Esophagus squamous epithelium (tissue), 5 donors: ENCODE measurements at regions not wholly inside any gene's neighbourhood (a gene's known extent, or its start where the extent isn't known, plus 50 kb on each side); places are given as distances from the start of the nearest gene placed in this dataset.

ENCODE experiments used
- DNase-seq: peaks from one replicate; lab custom pipeline; 2025; lab: John Stamatoyannopoulos, UW
- H3K27ac ChIP-seq, 4 donors: fragments of 200-600 bp; sonication (generic); one replicate each; pipeline ENCODE4 v1.5.1; 2016 to 2019; ENCODE audit warnings: mild to moderate bottlenecking in 1 of 4
- H3K27me3 ChIP-seq, 4 donors: fragments of 200-600 bp; sonication (generic); 1 replicate in 3 of 4; 2 replicates in 1 of 4; pipeline versions ENCODE4 v1.5.1 to v1.6.0; 2017 to 2021; ENCODE audit warnings: antibody characterized with exemption in 1 of 4
- H3K36me3 ChIP-seq, 3 donors: fragments of 200-600 bp; sonication (generic); one replicate each; pipeline ENCODE4 v1.5.1; 2016 to 2019
- H3K4me1 ChIP-seq, 3 donors: fragments of 200-600 bp; sonication (generic); one replicate each; pipeline ENCODE4 v1.5.1; 2017 to 2019
- H3K4me3 ChIP-seq, 4 donors: fragments of 200-600 bp; sonication (generic); 1 replicate in 3 of 4; 2 replicates in 1 of 4; pipeline ENCODE4 v1.5.1; 2016 to 2019; ENCODE audit warnings: mild to moderate bottlenecking in 2 of 4, moderate library complexity in 1 of 4
- H3K9me3 ChIP-seq, 3 donors: fragments of 200-600 bp; sonication (generic); one replicate each; pipeline ENCODE4 v1.5.1; 2016 to 2019
- CTCF ChIP-seq, 6 experiments: fragments of 450-650 bp in 4 of 6; fragments of 200-600 bp in 2 of 6; sonication (generic) in 2 of 6; IDR thresholded peaks; one replicate each; pipeline ENCODE4 v1.5.1; 2016 to 2019; ENCODE audit warnings: antibody characterized with exemption in 6 of 6, mild to moderate bottlenecking in 4 of 6, moderate library complexity in 4 of 6
- POLR2A ChIP-seq, 4 donors: fragments of 450-650 bp; IDR thresholded peaks; one replicate each; pipeline ENCODE4 v1.6.1; 2017; ENCODE audit warnings: antibody characterized with exemption in 4 of 4, mild to moderate bottlenecking in 4 of 4, moderate library complexity in 3 of 4
- WGBS, 2 donors: methylation state at CpG; one replicate each; pipeline ENCODE4 v1.1.5; 2018; 5-methylcytosine and 5-hydroxymethylcytosine counted together
- intact Hi-C: fragments of 100-400 bp; cut with DNase I; formaldehyde crosslinking; loops from one replicate; pipeline ENCODE4 v1.15.0; 2022
- donor health status: DM: yes; HTN: yes; CAD: no.

- TF ChIP-seq CTCF (IDR thresholded peaks at IDR 0.05) (no peak), POLR2A (IDR thresholded peaks at IDR 0.05) (no peak)
- Histone ChIP-seq H3K4me1 (no peaks in the 10 kb centered on the region), H3K36me3 (no peaks in the 10 kb centered on the region), H3K27ac (no peak overlapping the region), H3K9me3 (no peaks in the 10 kb centered on the region), H3K27me3 (no peaks in the 10 kb centered on the region), H3K4me3 (no peak overlapping the region)
- WGBS, 2 donors, result 12 to 21% methylated on average over 1 of the region's 1 CpG
- intact Hi-C loops, result no loop called here
- no peak for DNase-seq
Observed at GRCh38 chr6:98566126-98566525, 268.2 kb upstream of the POU3F2 start.

- H3K27me3 ChIP-seq, result no peaks in the 10 kb centered on the region
- TF ChIP-seq POLR2A (IDR thresholded peaks at IDR 0.05) (no peak), CTCF (IDR thresholded peaks at IDR 0.05) (no peak)
- WGBS, 2 donors, result 57 to 78% methylated on average over 1 of the region's 1 CpG
- no peak overlapping the region for H3K4me3 ChIP-seq
- DNase-seq, result no peak
- no peak overlapping the region for H3K27ac ChIP-seq
- no peaks in the 10 kb centered on the region for H3K36me3 ChIP-seq
- H3K9me3 ChIP-seq, result no peaks in the 10 kb centered on the region
- H3K4me1 ChIP-seq, result no peaks in the 10 kb centered on the region
- intact Hi-C loops, result no loop called here
Observed at GRCh38 chr6:98572579-98572978, 261.8 kb upstream of the POU3F2 start.

GRCh38 chr6:98574984-98575383 lies 259.4 kb upstream of the POU3F2 start:
- TF ChIP-seq CTCF (IDR thresholded peaks at IDR 0.05) (no peak), POLR2A (IDR thresholded peaks at IDR 0.05) (no peak)
- Histone ChIP-seq H3K4me1 (no peaks in the 10 kb centered on the region), H3K36me3 (no peaks in the 10 kb centered on the region), H3K9me3 (no peaks in the 10 kb centered on the region), H3K4me3 (no peak overlapping the region), H3K27me3 (no peaks in the 10 kb centered on the region), H3K27ac (no peak overlapping the region)
- intact Hi-C loops, result no loop called here
- DNase-seq, result no peak
- 50 to 53% methylated on average over 5 of the region's 5 CpGs for WGBS, 2 donors

- H3K4me1 ChIP-seq, result no peaks in the 10 kb centered on the region
- H3K27ac ChIP-seq, result no peak overlapping the region
- H3K4me3 ChIP-seq, result no peak overlapping the region
- DNase-seq, result no peak
- intact Hi-C loops, result no loop called here
- H3K27me3 ChIP-seq, result no peaks in the 10 kb centered on the region
- no peaks in the 10 kb centered on the region for H3K9me3 ChIP-seq
- no peak for TF ChIP-seq CTCF (IDR thresholded peaks at IDR 0.05)
- no peaks in the 10 kb centered on the region for H3K36me3 ChIP-seq
Observed at GRCh38 chr6:98576791-98577190, 257.6 kb upstream of the POU3F2 start.

GRCh38 chr6:98578016-98578415 lies 256.4 kb upstream of the POU3F2 start:
- no peak for DNase-seq
- WGBS, 2 donors, result 43 to 79% methylated on average over 1 of the region's 1 CpG
- Histone ChIP-seq H3K4me1 (no peaks in the 10 kb centered on the region), H3K9me3 (no peaks in the 10 kb centered on the region), H3K4me3 (no peak overlapping the region), H3K27me3 (no peaks in the 10 kb centered on the region), H3K27ac (no peak overlapping the region), H3K36me3 (no peaks in the 10 kb centered on the region)
- TF ChIP-seq POLR2A (IDR thresholded peaks at IDR 0.05) (no peak), CTCF (IDR thresholded peaks at IDR 0.05) (no peak)
- intact Hi-C loops, result no loop called here
